Upper lobe of right lung (tissue), 1 donor: ENCODE measurements at regions not wholly inside any gene's neighbourhood (a gene's known extent, or its start where the extent isn't known, plus 50 kb on each side); places are given as distances from the start of the nearest gene placed in this dataset.

Source experiments
- ATAC-seq: fragments of 200-7000 bp; cut with Tn5 transposase; one replicate; pipeline ENCODE4 v1.9.1; 2020; ENCODE audit warnings: mild to moderate bottlenecking, moderate library complexity
- DNase-seq: peaks from one replicate; pipeline ENCODE4 v3.0.0-alpha.2; 2020
- H3K27ac ChIP-seq: fragments of 200-600 bp; one replicate; pipeline ENCODE4 v1.8.0; 2022
- H3K27me3 ChIP-seq: fragments of 200-600 bp; one replicate; pipeline ENCODE4 v1.8.0; 2022; ENCODE audit warnings: mild to moderate bottlenecking
- H3K36me3 ChIP-seq: fragments of 200-600 bp; one replicate; pipeline ENCODE4 v1.8.0; 2022
- H3K4me1 ChIP-seq: fragments of 200-600 bp; one replicate; pipeline ENCODE4 v1.8.0; 2022
- H3K4me3 ChIP-seq: fragments of 200-600 bp; one replicate; pipeline ENCODE4 v1.8.0; 2022; ENCODE audit warnings: mild to moderate bottlenecking
- H3K9me3 ChIP-seq: fragments of 200-600 bp; one replicate; pipeline ENCODE4 v1.8.0; 2022
- CTCF ChIP-seq: fragments of 200-600 bp; IDR thresholded peaks from one replicate; pipeline ENCODE4 v1.8.0; 2022; ENCODE audit warnings: antibody characterized with exemption
- intact Hi-C: fragments of 100-400 bp; cut with DNase I; formaldehyde crosslinking; loops from one replicate; pipeline ENCODE4 v1.11.0; 2022
- donor health status: DM: no; HTN: yes; CAD: no; lungs with severe emphysema.

- no peak for ATAC-seq
- Histone ChIP-seq H3K4me1 (no peaks in the 10 kb centered on the region), H3K27me3 (no peaks in the 10 kb centered on the region), H3K4me3 (no peak overlapping the region), H3K36me3 (no peaks in the 10 kb centered on the region), H3K27ac (no peak overlapping the region), H3K9me3 (no peaks in the 10 kb centered on the region)
- intact Hi-C loops, result no loop called here
- no peak for TF ChIP-seq CTCF
- DNase-seq, result no peak
Measured at GRCh38 chr10:33542752-33543505, 208.5 kb upstream of the NRP1 start.

GRCh38 chr10:33539116-33539515 lies 204.6 kb upstream of the NRP1 start:
- H3K4me1 ChIP-seq, result no peaks in the 10 kb centered on the region
- DNase-seq (no peak), ATAC-seq (no peak)
- no peaks in the 10 kb centered on the region for H3K9me3 ChIP-seq
- no peak overlapping the region for H3K27ac ChIP-seq
- no peak for TF ChIP-seq CTCF
- H3K27me3 ChIP-seq, result no peaks in the 10 kb centered on the region
- intact Hi-C loops, result no loop called here
- H3K36me3 ChIP-seq, result no peaks in the 10 kb centered on the region
- H3K4me3 ChIP-seq, result no peak overlapping the region

- H3K27me3 ChIP-seq, result no peaks in the 10 kb centered on the region
- DNase-seq, result no peak
- intact Hi-C loops, result no loop called here
- no peak for ATAC-seq
- no peaks in the 10 kb centered on the region for H3K36me3 ChIP-seq
- H3K27ac ChIP-seq, result no peak overlapping the region
- H3K4me1 ChIP-seq, result no peaks in the 10 kb centered on the region
- no peak for TF ChIP-seq CTCF
- H3K9me3 ChIP-seq, result no peaks in the 10 kb centered on the region
- H3K4me3 ChIP-seq, result no peak overlapping the region
Measured at GRCh38 chr10:33537066-33537465, 202.6 kb upstream of the NRP1 start.

- Histone ChIP-seq H3K36me3 (no peaks in the 10 kb centered on the region), H3K27ac (no peak overlapping the region), H3K4me3 (no peak overlapping the region), H3K9me3 (no peaks in the 10 kb centered on the region), H3K4me1 (no peaks in the 10 kb centered on the region), H3K27me3 (no peaks in the 10 kb centered on the region)
- DNase-seq, result no peak
- intact Hi-C loops, result no loop called here
- ATAC-seq, result no peak
- TF ChIP-seq CTCF, result no peak
Measured at GRCh38 chr10:33536508-33536907, 202.0 kb upstream of the NRP1 start.

GRCh38 chr10:33535866-33536265 lies 201.4 kb upstream of the NRP1 start:
- H3K27me3 ChIP-seq, result no peaks in the 10 kb centered on the region
- H3K4me3 ChIP-seq, result no peak overlapping the region
- no peak for TF ChIP-seq CTCF
- no peaks in the 10 kb centered on the region for H3K36me3 ChIP-seq
- H3K9me3 ChIP-seq, result no peaks in the 10 kb centered on the region
- DNase-seq, result no peak
- no peak for ATAC-seq
- intact Hi-C loops, result no loop called here
- H3K27ac ChIP-seq, result no peak overlapping the region
- no peaks in the 10 kb centered on the region for H3K4me1 ChIP-seq

- no peaks in the 10 kb centered on the region for H3K36me3 ChIP-seq
- no peaks in the 10 kb centered on the region for H3K27me3 ChIP-seq
- no peak for TF ChIP-seq CTCF
- DNase-seq (no peak), ATAC-seq (no peak)
- H3K4me1 ChIP-seq, result no peaks in the 10 kb centered on the region
- no peak overlapping the region for H3K4me3 ChIP-seq
- no peak overlapping the region for H3K27ac ChIP-seq
- H3K9me3 ChIP-seq, result no peaks in the 10 kb centered on the region
- intact Hi-C loops, result no loop called here
Measured at GRCh38 chr10:33534416-33534815, 199.9 kb upstream of the NRP1 start.
